Liver (tissue), 8 donors: ENCODE measurements at regions not wholly inside any gene's neighbourhood (a gene's known extent, or its start where the extent isn't known, plus 50 kb on each side); places are given as distances from the start of the nearest gene placed in this dataset.

ENCODE experiments used
- DNase-seq: peaks from one replicate; pipeline ENCODE4 v3.0.0-alpha.2; 2017; ENCODE audit warnings: low spot score
- H3K27ac ChIP-seq, 2 donors: one replicate each; pipeline ENCODE4 v1.7.0; 2013; ENCODE audit warnings: inconsistent platforms in 2 of 2, low read length in 2 of 2, control low read depth in 1 of 2, low read depth in 1 of 2, mild to moderate bottlenecking in 1 of 2
- H3K27me3 ChIP-seq, 4 donors: one replicate each; pipeline versions ENCODE4 v1.6.1 to v1.7.0; 2013; ENCODE audit warnings: low read length in 3 of 4, inconsistent platforms in 1 of 4, mild to moderate bottlenecking in 1 of 4, moderate library complexity in 1 of 4; ENCODE audit not compliant: control insufficient read depth in 4 of 4, insufficient read depth in 4 of 4
- H3K36me3 ChIP-seq, 4 donors: one replicate each; pipeline versions ENCODE4 v1.6.1 to v1.7.0; 2013; ENCODE audit warnings: low read length in 3 of 4, mild to moderate bottlenecking in 3 of 4, low read depth in 1 of 4, moderate library complexity in 1 of 4; ENCODE audit not compliant: control insufficient read depth in 4 of 4, insufficient read depth in 3 of 4
- H3K4me1 ChIP-seq, 4 donors: one replicate each; pipeline versions ENCODE4 v1.6.1 to v1.7.0; 2013; ENCODE audit warnings: low read length in 3 of 4, mild to moderate bottlenecking in 3 of 4, moderate library complexity in 1 of 4; ENCODE audit not compliant: control insufficient read depth in 4 of 4, insufficient read depth in 4 of 4
- H3K4me3 ChIP-seq, 3 donors: one replicate each; pipeline versions ENCODE4 v1.6.1 to v1.7.0; 2013; ENCODE audit warnings: low read length in 3 of 3, control low read depth in 1 of 3, low read depth in 1 of 3, mild to moderate bottlenecking in 1 of 3
- H3K9ac ChIP-seq, 2 donors: one replicate each; pipeline ENCODE4 v1.7.0; 2013; ENCODE audit warnings: low read length in 2 of 2, mild to moderate bottlenecking in 2 of 2, moderate library complexity in 2 of 2, control low read depth in 1 of 2, low read depth in 1 of 2
- H3K9me3 ChIP-seq, 4 donors: one replicate each; pipeline versions ENCODE4 v1.6.1 to v1.7.0; 2013; ENCODE audit warnings: low read length in 3 of 4; ENCODE audit not compliant: control insufficient read depth in 4 of 4
- ATF3 ChIP-seq: IDR thresholded peaks from 2 replicates; pipeline ENCODE4 v1.6.1; 2016; ENCODE audit warnings: antibody characterized with exemption
- CTCF ChIP-seq: fragments of 150-350 bp; IDR thresholded peaks from 2 replicates; pipeline ENCODE4 v1.5.1; 2017; ENCODE audit warnings: improper control_type of control experiment, low read depth, low read length; ENCODE audit not compliant: missing input control
- EGR1 ChIP-seq, 2 donors: IDR thresholded peaks; 2 replicates each; pipeline ENCODE4 v1.6.1; 2016 to 2018; ENCODE audit warnings: antibody characterized with exemption in 2 of 2, low read depth in 2 of 2
- FOXA1 ChIP-seq: IDR thresholded peaks from 2 replicates; pipeline ENCODE4 v1.6.1; 2016; ENCODE audit warnings: antibody characterized with exemption
- FOXA2 ChIP-seq: IDR thresholded peaks from 2 replicates; pipeline ENCODE4 v1.6.1; 2016; ENCODE audit warnings: antibody characterized with exemption
- GABPA ChIP-seq, 2 donors: IDR thresholded peaks in 1 of 2; conservative IDR thresholded peaks in 1 of 2; 2 replicates each; pipeline ENCODE4 v1.6.1; 2016; ENCODE audit warnings: antibody characterized with exemption in 2 of 2, mild to moderate bottlenecking in 1 of 2, moderate library complexity in 1 of 2
- HNF4A ChIP-seq, 2 donors: conservative IDR thresholded peaks; 2 replicates each; pipeline ENCODE4 v1.6.1; 2016; ENCODE audit warnings: antibody characterized with exemption in 2 of 2, mild to moderate bottlenecking in 2 of 2
- HNF4G ChIP-seq: IDR thresholded peaks from 2 replicates; pipeline ENCODE4 v1.6.1; 2016; ENCODE audit warnings: antibody characterized with exemption
- JUND ChIP-seq, 2 donors: IDR thresholded peaks; 2 replicates each; pipeline ENCODE4 v1.6.1; 2016; ENCODE audit warnings: antibody characterized with exemption in 2 of 2
- MAX ChIP-seq: IDR thresholded peaks from 2 replicates; pipeline ENCODE4 v1.6.1; 2016; ENCODE audit warnings: antibody characterized with exemption
- NR2F2 ChIP-seq: IDR thresholded peaks from 2 replicates; pipeline ENCODE4 v1.6.1; 2016; ENCODE audit warnings: antibody characterized with exemption
- RAD21 ChIP-seq, 2 donors: IDR thresholded peaks; 2 replicates each; pipeline ENCODE4 v1.6.1; 2016; ENCODE audit warnings: antibody characterized with exemption in 2 of 2, mild to moderate bottlenecking in 2 of 2
- REST ChIP-seq: IDR thresholded peaks from 2 replicates; pipeline ENCODE4 v1.6.1; 2016; ENCODE audit warnings: antibody characterized with exemption, mild to moderate bottlenecking
- RXRA ChIP-seq, 2 donors: IDR thresholded peaks; 2 replicates each; pipeline ENCODE4 v1.6.1; 2017 to 2018; ENCODE audit warnings: antibody characterized with exemption in 2 of 2, mild to moderate bottlenecking in 1 of 2
- SP1 ChIP-seq: IDR thresholded peaks from 2 replicates; pipeline ENCODE4 v1.6.1; 2018; ENCODE audit warnings: antibody characterized with exemption, mild to moderate bottlenecking
- TAF1 ChIP-seq: conservative IDR thresholded peaks from 2 replicates; pipeline ENCODE4 v1.6.1; 2016; ENCODE audit warnings: antibody characterized with exemption, mild to moderate bottlenecking
- YY1 ChIP-seq: IDR thresholded peaks from 2 replicates; pipeline ENCODE4 v1.6.1; 2016; ENCODE audit warnings: antibody characterized with exemption, mild to moderate bottlenecking
- WGBS: extraction: QIAGEN DNeasy Blood & Tissue Kit; methylation state at CpG from one replicate; pipeline ENCODE4 v1.1.7; 2013; 5-methylcytosine and 5-hydroxymethylcytosine counted together
- donor health status: healthy.
- donor health status: healthy.
- donor health status: healthy.
- donor health status: healthy.
- donor health status: healthy.

GRCh38 chr5:25955337-25955736 lies 1083.0 kb downstream of the CDH9 start:
- 58% methylated on average over 2 of the region's 2 CpGs for WGBS
- no peak overlapping the region for H3K4me3 ChIP-seq
- TF ChIP-seq RAD21 (IDR thresholded peaks at IDR 0.05): no peak
- no peaks in the 10 kb centered on the region for H3K9me3 ChIP-seq
- no peaks in the 10 kb centered on the region for H3K4me1 ChIP-seq
- H3K27me3 ChIP-seq: no peaks in the 10 kb centered on the region
- no peaks in the 10 kb centered on the region for H3K36me3 ChIP-seq
- no peak overlapping the region for H3K9ac ChIP-seq
- no peak overlapping the region for H3K27ac ChIP-seq
- DNase-seq: no peak

GRCh38 chr5:25950681-25951080 lies 1087.7 kb downstream of the CDH9 start:
- H3K4me3 ChIP-seq: no peak overlapping the region
- no peak overlapping the region for H3K9ac ChIP-seq
- no peaks in the 10 kb centered on the region for H3K4me1 ChIP-seq
- no peaks in the 10 kb centered on the region for H3K9me3 ChIP-seq
- no peak for DNase-seq
- 68% methylated on average over 4 of the region's 4 CpGs for WGBS
- H3K27ac ChIP-seq: no peak overlapping the region
- no peak for TF ChIP-seq EGR1 (IDR thresholded peaks at IDR 0.05; ENCODE audit: low read depth in 2 of 2)
- no peak for TF ChIP-seq TAF1
- TF ChIP-seq YY1: no peak
- TF ChIP-seq HNF4A (conservative IDR thresholded peaks at IDR 0.05): no peak
- TF ChIP-seq ATF3: no peak
- no peak for TF ChIP-seq SP1
- TF ChIP-seq HNF4G: no peak
- no peak for TF ChIP-seq REST
- no peak for TF ChIP-seq RXRA (IDR thresholded peaks at IDR 0.05)
- no peak for TF ChIP-seq NR2F2
- TF ChIP-seq RAD21 (IDR thresholded peaks at IDR 0.05): no peak
- TF ChIP-seq FOXA1: no peak
- H3K36me3 ChIP-seq: no peaks in the 10 kb centered on the region
- no peaks in the 10 kb centered on the region for H3K27me3 ChIP-seq

GRCh38 chr5:25948278-25948677 lies 1090.1 kb downstream of the CDH9 start:
- Histone ChIP-seq H3K9ac (no peak overlapping the region), H3K9me3 (no peaks in the 10 kb centered on the region), H3K4me3 (no peak overlapping the region), H3K27me3 (no peaks in the 10 kb centered on the region), H3K27ac (no peak overlapping the region), H3K36me3 (no peaks in the 10 kb centered on the region), H3K4me1 (no peaks in the 10 kb centered on the region)
- WGBS: 94% methylated on average over 4 of the region's 4 CpGs
- DNase-seq: no peak
- TF ChIP-seq TAF1 (no peak), HNF4G (no peak), RXRA (IDR thresholded peaks at IDR 0.05) (no peak), JUND (IDR thresholded peaks at IDR 0.05) (no peak), YY1 (no peak), SP1 (no peak), HNF4A (conservative IDR thresholded peaks at IDR 0.05) (no peak), CTCF (no peak), MAX (no peak), EGR1 (IDR thresholded peaks at IDR 0.05; ENCODE audit: low read depth in 2 of 2) (no peak), REST (no peak), RAD21 (IDR thresholded peaks at IDR 0.05) (no peak), ATF3 (no peak), GABPA (IDR thresholded peaks at IDR 0.05 in 1 of 2, conservative IDR thresholded peaks at IDR 0.05 in 1 of 2) (no peak), FOXA2 (no peak), FOXA1 (no peak)
